GM23248 (cell line): ENCODE measurements at regions not wholly inside any gene's neighbourhood (a gene's known extent, or its start where the extent isn't known, plus 50 kb on each side); places are given as distances from the start of the nearest gene placed in this dataset.

Experiments used
- EZH2 ChIP-seq: fragments of 200-600 bp; sonication (generic); IDR thresholded peaks from 2 replicates; pipeline ENCODE4 v1.6.1; 2018; ENCODE audit warnings: antibody characterized with exemption, mild to moderate bottlenecking; ENCODE audit not compliant: insufficient read depth, poor library complexity, severe bottlenecking
- EZH2phosphoT487 ChIP-seq: fragments of 200-600 bp; sonication (generic); IDR thresholded peaks from 2 replicates; pipeline ENCODE4 v1.6.1; 2018; ENCODE audit warnings: antibody characterized with exemption, moderate library complexity, mild to moderate bottlenecking, low read depth; ENCODE audit not compliant: insufficient read depth

- TF ChIP-seq EZH2 (no peak), EZH2phosphoT487 (no peak)
Measured at GRCh38 chr1:215502081-215502480, 65.0 kb upstream of the KCTD3 start.
